Cerebellar cortex (tissue), 1 donor: ENCODE measurements at regions not wholly inside any gene's neighbourhood (a gene's known extent, or its start where the extent isn't known, plus 50 kb on each side); places are given as distances from the start of the nearest gene placed in this dataset.

ENCODE experiments used
- DNase-seq: peaks from one replicate; pipeline ENCODE4 v3.0.0-alpha.2; 2015; ENCODE audit warnings: low spot score

DNA sequence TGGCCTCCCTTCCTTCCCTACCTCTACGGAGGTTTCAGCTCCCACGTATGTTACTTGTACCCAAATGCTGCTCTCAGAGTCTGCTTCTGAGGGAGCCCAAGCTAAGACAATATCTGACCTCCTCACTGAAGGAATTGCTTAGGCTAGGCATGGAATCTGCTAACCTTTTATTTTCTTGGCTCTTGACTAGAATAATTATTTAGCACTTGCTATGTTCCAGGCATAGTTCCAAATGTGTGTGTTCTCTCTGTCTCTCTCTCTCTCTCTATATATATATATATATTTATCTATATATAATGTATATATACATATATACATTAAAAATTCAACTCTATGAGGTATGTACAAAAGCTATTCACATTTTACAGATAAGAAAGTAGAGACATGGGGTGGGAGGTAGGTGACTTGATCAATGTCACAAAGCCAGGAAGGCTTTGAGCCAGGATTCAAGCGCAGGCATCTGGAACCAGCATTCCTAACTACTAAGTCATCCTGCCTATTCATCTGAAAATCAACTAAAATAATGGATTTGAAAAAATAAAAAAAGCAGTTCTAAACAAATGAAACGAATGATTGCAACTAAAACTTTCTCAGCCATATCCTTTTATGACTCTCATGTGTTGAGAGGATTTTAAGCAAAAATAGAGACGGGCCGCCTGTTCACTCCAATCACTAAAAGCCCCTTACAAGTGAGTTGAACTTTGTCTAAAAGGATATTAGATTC lies 189.7 kb upstream of the JAG1 start:
- no peak for DNase-seq

DNA sequence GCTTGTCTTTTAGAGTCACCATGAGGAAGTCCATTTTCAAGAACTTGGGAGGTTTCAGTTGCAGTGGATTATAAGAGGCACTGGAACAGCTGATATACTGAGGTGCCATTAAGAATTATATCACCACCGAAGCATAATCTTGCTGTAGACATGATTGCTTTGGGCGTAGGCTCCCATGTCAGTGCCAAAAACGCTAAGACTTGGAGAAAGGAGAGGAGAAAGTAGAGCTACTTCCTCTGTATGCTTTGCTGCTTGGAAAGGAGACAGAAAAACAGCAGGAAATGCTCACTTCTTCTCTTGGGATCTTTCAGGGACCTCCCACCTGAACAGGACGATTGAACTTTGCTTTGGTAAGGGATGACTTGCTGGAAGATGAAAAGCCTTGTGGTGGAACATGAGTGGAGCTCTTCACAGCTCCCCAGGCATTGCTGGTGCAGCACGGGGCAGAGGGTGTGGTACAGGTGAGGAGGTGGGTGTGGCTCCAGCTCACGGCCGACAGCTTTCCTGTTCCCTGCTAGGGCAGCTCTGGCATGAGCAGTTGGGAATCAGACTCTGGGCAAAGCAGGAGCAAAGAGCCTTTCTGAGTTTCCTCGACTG lies 190.4 kb upstream of the JAG1 start:
- no peak for DNase-seq

DNA sequence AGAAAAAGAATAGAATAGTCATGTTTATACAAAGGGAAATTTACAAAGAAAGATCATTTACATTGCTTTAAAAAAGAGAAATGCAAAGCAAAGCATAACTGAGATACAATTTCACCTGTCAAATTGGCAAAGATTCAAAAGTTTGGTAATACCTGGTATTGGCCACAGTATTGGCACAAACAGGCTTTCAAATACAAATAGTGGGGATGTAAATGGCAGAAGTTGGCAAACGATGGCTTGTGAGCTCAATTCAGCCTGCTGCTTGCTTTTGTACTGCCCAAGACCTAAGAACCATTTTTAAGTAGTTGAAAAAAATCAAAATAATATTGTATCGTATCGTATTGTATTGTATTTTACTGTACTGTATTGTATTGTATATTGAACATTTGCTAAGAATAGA lies 194.5 kb upstream of the JAG1 start:
- no peak for DNase-seq

DNA sequence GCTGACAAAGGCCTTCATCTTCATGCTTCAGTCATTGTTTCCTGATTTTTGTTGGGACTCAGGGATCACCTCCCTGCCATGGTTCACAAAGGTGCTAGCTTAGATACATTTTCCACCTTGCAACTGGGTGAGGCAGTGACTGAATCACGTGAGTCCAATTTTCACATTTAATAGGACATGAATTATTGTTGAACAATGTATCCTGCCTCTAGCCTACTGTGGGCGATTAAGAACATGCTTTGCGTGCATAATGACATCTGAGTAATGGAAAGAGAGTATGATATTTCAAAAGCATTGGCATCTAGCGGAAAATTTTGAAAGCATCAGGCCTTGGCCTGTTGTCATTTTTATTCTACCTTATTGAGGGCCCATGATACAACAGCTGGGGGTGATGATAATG lies 199.2 kb upstream of the JAG1 start:
- no peak for DNase-seq

DNA sequence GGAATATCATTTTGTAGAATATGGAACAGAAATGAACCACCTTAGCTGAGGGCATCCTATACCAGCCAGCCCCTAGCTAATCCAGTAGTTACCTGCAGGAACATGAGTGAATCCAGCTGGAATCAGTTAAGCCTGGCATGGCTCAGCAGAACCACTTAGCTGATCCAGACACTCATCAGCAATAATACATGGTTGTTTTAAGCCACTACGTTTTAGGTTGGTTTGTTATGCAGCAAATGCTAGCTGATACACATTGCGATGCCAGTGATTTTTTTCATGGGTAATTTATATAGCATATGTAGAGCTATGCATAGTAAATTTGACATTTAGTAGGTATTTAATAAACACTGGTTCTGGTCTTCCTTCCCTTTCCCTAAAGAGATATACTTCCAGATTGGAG lies 201.9 kb upstream of the JAG1 start:
- DNase-seq: no peak

DNA sequence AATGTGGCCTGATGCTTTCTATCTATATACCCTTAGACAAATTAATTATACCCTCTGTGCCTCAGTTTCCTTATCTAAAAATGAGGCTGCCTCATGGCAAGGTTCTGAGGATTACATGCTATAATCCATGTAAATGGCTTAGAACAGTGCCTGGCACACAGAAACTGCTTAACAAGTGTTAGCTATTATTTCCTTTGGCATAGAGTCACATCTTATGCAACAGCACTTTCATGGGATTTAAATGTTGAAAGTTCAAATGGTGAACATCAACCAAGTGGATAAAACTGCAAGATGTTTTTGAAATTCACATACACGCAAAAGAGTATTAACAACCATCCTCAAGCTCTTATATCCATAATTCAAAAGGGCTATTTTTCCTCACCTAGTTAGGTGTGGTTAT lies 202.8 kb upstream of the JAG1 start:
- no peak for DNase-seq

DNA sequence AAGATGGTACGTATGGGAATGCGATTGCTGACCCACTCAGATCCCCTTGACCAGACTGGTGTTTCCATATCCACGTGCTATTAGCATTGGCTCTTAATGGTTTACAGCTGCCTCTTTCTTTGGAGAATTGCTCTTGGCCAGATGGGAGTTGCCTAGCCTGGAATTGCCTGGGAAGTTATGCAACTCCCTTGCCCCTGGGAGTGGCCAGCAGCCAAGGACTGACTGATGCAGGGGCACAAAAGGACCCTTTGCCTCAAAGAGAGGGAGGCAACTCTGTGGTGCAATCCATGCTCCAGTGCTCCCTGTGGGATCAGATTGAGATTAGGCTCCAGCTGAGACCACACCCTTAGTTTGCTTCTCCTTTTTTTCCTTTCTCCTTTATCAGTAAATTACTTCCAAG lies 203.5 kb upstream of the JAG1 start:
- no peak for DNase-seq

DNA sequence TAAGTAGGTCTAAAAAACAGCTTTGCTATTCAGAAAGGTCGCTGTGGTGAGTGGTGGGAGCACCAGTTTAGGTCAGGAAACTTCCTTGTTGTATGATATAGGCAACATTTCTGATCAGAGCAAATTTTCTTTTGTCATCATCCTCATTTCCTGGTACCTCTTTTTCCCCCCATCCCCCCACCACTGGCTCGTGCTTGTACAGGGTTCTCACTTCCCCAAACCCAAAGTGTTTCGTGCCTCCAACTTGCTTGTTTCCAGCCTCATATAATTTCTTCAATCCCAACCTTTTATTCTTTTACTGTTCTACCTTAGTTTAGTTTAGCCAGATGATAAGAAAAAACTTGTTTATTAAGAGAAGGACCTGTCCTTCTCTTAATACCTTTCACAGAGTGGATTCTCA lies 209.4 kb upstream of the JAG1 start:
- no peak for DNase-seq

DNA sequence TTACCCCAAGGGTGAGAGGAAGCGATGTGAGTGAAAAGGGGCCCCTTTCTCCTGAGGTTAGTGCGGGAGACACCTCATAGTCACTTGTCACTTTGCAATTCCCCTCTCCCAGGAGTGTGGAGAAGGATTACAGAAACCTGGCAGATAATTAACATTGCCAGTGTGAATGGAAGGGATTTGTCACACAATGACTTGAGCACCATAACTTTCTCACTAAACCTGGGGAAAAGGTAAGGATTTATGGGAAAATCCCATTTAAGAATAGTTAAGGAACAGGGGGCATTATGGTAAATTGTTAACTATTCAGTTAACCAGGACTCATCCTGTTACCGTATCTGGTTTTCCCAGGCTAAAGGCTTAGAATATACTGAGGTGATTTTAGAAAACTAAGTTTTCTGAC lies 219.5 kb upstream of the JAG1 start:
- no peak for DNase-seq

DNA sequence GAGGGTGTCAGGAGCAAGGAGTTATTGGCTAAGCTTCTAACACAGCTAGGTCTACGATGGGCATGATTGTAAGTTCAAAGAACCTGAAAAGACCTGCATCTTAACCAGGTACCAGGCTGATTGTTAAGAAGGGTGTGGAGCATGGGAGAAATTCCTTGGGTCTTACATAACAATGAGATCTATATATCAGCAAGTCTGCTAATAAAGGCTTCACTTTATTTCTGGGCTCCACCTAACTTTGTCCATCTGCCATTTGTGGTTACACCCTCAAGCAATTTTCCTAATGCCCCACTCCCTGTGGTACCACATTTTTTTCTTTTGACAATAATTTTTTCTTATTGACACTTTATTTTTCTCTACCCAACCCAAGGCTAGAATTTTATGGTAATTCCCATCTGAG lies 223.5 kb upstream of the JAG1 start:
- DNase-seq: no peak

DNA sequence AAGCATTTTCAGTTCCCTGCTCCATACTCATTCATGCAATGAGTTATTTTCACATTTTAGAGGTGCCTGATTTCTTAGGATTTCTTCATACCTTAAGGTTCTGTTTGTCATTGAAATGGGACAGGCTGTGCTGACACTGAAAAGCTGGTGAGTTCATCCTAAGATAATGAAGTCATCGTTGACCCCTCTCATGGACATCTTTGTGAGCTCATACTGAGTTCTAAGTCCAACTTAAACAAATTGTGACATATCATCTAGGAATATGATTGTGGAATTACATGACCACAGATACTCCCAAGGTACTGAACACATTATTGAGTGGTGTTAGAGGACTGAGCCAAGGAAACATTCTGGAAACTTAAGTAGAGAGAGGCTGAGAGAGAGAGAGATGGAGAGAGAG lies 224.8 kb upstream of the JAG1 start:
- DNase-seq: no peak

DNA sequence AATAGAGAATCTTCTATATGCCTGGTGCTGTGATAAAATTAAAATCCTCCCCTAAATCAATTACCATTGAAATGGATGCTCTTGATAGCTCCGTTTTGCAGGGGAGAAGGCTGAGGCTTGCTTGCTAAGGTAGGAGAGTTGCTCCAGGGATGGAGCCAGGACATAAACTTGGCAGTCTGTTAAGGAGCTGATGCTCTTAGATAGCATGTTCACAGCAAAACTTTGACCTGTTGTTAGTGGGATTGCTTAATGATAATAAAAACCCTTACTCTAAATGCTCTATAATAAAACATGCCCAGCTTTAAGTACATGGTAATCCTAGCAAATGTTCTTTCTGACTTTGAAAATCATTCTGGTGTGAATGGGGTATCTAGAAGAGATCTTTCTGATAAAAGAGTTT lies 228.4 kb upstream of the JAG1 start:
- DNase-seq: no peak

DNA sequence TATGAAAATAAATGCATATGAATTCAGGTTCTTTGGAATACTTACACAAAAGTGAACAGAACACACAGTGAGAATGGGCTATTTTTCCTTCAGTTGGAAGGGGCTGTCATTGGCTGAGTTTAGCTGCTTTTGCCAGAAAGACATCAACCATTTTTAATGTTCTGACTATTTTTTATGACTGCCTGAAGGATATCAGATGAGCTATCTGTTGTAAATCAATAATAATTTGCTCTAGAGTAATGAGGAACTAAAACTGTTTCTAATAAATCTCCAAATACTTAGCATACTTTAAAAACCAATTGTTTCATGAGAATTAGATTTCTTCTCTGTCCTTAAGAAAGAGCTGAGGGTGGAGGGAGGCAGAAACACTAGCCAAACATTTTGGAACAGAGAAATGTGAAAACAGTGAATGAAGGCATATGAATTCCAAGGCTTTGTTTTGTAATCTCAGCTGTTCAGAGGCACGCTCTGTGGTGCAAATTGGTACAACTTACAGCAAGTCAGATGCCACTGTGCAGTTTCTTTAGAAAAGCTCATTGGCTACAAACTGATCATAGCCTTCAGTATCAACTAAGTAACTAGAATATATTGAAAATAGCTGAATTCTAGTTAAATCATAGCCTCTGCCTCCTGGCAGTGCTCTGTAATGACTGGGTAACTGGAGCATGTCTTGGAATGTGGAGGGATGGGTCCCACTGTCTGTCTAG lies 228.9 kb upstream of the JAG1 start:
- DNase-seq: no peak

DNA sequence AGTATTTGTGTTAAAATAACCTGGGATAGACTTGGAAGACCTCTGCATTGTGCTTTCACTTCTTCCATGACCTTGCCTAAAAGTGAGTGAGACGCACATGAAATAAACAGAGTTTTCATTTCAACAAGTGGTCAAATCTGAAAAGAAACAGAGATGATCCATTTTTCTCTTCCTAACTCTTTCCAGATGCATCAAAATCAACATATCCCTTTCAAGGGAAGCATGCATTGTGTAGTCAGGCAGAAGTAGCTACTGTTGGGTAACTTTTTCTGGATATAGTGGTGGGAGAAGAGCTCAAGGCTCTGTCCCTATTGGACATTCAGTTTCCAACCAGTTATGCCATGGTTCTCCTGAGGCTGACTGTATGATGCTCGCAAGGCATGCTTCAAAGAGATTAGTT lies 233.0 kb upstream of the JAG1 start:
- DNase-seq: no peak

DNA sequence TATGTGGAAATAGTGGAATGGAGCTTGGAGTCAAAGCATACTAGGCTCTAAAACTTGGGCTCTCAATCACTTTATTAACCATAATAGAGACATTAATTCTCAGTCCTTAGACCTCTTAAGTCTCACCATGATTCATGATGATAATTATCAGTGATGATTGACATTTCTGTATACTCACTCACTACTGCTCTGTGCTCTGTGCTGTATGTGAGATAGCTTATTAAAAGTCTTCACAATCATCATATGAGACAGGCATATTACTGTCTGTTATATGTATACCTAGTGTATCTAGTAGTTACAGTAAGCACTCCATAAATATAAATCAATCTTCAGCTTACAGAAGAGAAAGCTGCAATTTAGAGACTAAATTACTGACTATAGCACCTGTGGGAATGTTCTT lies 236.0 kb upstream of the JAG1 start:
- DNase-seq: no peak

DNA sequence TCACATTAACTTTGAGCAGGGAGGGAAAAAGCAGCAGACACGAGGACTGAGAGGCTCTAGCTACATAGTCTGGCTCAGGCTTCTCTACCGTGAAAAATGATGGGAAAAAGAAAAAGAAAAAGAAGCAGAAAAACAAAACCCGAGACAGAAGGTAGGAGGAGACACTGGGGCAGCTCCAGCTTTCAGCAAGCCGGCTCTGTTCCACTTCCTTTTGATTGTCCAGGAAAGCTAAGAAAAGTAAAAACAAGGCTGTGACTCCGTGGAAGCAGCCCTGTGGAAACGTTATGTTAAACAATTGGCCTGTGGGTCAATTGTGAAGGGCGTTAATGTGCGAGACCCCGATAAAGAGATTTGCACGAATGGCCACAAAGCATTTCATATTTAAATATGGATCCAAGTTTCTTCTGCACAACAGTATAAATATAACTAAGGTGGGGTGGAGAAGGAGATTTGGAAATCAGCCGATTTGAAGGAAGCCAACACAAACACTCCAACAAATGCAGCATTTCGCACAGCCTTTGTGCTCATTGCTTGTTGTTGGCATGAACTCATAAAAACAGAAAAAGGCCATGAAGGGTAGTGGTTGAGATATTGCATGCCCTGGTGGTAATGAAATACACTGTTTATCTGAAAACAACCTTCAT lies 236.9 kb upstream of the JAG1 start:
- no peak for DNase-seq

DNA sequence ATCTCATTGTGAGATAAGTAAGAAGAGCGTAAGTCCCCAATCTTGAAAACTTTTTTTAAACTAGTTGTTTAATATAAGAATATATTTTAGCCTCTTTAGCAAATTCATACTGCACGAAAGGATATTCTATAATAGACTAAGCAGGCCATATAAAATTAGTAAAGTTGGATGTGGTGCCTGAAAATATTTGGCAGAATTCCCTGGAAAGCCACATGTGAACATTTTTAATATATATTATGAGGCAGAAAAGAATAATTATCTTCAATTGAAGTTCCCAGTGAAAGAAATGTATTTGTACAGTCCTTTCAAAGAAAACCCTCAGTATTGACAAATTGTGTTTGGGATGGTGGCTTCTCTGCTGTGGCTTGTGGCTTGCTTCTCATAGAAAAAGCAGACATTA lies 237.5 kb upstream of the JAG1 start:
- DNase-seq: no peak

DNA sequence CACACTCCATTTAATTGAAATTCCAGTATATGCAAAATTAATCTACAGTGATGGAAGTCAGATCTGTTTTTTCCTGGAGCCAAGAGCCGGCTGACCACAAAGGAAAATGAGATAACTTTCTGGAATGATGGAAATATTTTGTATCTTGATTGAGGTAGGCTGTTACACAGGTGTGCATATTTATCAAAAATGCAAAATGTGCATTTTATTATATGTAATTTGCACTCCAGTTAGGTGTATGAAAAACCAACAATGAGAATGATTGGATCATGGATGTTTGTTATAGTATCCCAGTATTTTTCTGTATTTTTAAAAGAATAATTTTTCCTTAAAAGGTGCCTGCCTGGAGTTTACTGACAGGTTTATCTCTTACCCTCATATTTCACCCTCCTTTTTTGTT lies 242.0 kb upstream of the JAG1 start:
- no peak for DNase-seq

DNA sequence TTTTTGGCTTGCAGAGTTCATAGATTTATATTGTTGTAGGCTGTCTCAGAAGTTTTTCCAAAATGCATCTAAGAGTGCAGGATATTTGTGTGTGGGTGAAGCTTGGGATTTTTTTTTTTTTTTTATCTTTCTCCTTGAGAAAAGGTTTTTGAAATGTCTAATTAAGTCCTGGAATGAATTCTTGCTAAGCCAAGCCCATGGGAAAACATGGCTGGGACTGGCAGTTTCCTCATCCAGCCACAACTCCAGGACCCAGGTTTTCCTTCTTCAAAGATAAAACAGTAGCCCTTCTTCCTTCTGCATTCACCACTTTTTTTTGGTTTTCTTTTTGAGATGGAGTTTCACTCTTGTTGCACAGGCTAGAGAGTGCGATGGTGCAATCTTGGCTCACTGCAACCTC lies 242.5 kb upstream of the JAG1 start:
- DNase-seq: no peak

DNA sequence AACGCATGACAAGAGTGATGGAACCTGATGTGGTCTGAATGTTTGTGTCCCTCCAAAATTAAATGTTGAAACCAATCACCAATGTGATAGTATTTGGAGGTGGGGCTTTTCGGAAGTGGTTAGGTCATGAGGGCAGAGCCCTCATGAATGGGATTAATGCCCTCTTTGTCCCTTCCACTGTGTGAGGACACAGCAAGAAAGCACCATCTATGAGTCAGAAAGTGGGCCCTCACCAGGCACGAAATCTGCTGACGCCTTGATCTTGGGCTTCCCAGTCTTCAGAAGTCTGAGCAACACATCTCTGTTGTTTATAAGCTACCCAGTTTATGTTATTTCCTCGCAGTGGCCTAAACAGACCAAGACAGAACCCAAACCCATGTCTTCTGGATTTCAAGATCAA lies 244.0 kb upstream of the JAG1 start:
- no peak for DNase-seq

DNA sequence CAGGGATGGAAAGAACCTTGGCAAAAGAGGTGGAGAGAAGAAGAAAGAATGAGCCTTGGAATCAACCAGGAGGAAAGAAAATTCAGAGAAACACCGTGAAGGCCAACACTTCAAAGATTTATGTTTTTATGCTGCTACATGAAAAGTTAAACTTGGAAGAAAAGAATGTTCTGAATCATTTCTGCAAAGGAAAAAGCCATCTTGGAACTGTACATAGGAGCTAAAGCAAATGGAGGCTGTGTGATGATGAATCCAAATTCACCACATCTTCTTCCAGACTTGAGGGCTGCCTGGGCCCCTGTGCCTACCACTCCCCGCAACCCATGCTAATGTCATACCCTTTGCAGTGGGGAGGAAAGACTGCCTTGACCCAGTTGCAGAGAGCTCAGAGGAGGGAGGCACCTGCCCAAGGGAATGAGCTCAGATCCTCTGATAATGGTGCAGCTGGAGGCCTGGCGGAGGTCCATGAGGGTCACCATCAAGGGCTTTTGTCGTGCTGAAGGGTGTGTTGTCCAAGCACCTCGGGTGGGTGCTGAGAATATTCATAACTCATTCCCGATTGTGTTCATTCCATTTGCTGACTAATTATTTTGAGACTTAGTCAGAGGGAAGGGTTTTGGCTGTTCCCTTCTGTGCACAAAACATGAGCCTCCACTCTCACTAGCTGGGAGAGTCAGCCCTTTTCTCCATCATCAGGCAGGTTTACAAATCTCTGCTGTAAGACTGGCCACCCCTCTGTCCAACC lies 245.8 kb upstream of the JAG1 start:
- no peak for DNase-seq

DNA sequence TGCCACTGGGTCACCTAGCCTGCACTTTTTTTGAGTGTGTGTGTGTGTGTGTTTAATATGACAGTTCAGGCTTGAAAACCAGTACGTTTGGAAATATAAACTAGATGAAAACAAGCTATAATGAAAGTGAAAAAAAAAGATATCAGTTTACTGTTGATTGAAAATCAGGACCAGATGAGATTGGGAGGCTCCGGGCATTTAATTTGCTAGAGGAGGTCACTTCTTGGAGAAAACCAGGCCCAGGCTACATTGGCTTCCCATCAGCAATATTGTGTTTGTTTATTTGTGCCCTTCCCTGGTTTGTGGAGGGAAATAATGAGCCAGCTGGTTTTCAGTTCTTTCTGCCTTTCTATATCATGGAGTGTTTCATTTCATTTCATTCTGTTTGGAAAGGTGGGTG lies 246.6 kb upstream of the JAG1 start:
- no peak for DNase-seq
